Right forelimb (tissue), 1 donor: ENCODE measurements at regions not wholly inside any gene's neighbourhood (a gene's known extent, or its start where the extent isn't known, plus 50 kb on each side); places are given as distances from the start of the nearest gene placed in this dataset.
"Not testable (repeated sequence)": the region's sequence is repeated elsewhere in the genome, so short reads cannot be mapped to it uniquely, and the experiment has no call there.

Experiments used
- DNase-seq: peaks from one replicate; pipeline ENCODE4 v3.0.0-alpha.2; 2018

- DNase-seq, result no peak
Measured at GRCh38 chr5:72649449-72649848, 142.2 kb upstream of the ZNF366 start.

- peak; percentile 57 for DNase-seq
Measured at GRCh38 chr5:72648480-72648879, 141.3 kb upstream of the ZNF366 start.

- DNase-seq, result no peak
Measured at GRCh38 chr5:72647806-72648205, 140.6 kb upstream of the ZNF366 start.

DNA sequence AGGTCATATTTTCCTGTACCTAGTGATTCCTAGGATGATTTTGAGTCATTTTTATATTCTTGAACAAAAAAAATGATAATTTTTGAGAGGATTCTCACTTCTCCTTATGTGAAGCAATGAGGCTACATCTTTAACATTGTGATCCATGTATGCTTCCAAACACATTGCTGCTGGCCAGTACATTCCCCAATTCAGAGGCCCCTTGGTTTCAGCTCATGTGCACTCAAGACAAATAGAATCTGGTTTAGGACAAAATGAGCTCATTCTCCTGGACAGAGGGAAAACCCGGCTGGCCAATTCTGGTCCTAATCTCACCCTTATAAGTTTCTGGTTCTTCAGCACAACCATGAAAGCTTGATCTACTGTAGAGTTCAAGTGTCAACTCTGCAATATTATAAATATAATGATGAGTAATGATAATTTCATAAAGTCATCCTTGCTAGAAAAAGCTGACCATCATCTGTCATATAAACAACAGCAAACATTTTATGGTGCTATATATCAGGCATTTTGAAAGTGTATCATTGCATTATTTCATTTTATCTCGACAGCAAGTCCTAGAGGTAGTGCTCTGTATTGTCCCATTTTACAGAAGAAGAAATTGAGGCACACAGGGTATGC, 139.1 kb upstream of the ZNF366 start:
- DNase-seq, result no peak

DNA sequence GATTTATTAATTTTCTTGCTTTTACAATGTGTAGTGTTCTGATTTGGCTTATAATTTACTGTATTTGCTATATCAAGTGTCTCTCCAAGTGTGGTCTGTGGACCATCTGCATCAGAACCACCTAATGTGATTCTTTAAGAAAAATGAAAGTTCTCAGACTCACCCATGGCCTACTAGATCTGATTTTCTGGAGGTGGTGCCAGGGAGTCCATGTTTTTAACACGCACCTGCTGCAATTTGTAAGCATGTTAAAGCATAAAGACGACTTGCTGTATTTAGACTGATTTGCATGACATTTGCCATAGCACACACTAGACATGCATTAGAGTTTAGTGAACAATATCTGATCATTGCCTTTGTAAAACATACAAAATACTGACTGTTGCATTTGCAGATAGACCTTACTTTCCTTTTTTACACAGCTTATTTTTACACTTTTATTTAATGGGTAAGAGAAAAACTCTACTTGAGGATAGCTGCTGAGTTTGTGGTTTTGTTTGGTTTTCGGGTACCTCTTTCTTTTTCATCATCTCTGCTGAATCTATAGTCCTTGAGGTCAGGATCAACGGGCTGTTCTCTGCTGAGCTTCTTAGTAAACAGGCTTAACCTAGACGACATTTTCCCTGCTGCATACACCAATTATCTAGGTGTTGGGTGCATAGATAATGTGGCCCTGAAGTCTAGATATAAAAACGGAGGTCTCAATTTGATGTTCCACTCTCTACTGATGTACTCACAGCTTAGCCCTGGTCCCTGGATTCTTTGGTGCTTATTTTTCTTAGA, 138.0 kb upstream of the ZNF366 start:
- no peak for DNase-seq

- no peak for DNase-seq
Measured at GRCh38 chr5:72644296-72644695, 137.1 kb upstream of the ZNF366 start.

- DNase-seq, result no peak
Measured at GRCh38 chr5:72641164-72641563, 134.0 kb upstream of the ZNF366 start.

- DNase-seq, result no peak
Measured at GRCh38 chr5:72637058-72637457, 129.8 kb upstream of the ZNF366 start.

GRCh38 chr5:72636565-72636964, 129.4 kb upstream of the ZNF366 start:
- not testable (repeated sequence) for DNase-seq

DNA sequence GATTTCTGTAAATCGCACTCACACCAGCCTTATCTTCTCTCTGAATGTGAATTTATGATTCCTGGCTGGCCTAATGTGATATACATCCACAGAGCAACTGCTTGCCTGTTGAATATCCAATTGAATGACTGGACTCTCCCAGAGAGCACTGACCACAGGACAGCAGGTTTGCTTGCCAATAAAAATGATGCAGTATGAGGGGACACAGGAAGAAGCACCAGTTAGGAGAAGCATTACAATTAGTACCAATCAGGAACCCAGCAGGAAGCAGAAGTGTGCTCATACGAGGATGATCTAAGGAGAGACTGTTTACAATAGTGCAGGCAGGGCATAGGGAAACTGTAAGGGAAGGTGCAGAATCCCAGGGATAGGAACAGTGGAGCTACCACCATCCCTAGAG, 127.2 kb upstream of the ZNF366 start:
- no peak for DNase-seq

DNA sequence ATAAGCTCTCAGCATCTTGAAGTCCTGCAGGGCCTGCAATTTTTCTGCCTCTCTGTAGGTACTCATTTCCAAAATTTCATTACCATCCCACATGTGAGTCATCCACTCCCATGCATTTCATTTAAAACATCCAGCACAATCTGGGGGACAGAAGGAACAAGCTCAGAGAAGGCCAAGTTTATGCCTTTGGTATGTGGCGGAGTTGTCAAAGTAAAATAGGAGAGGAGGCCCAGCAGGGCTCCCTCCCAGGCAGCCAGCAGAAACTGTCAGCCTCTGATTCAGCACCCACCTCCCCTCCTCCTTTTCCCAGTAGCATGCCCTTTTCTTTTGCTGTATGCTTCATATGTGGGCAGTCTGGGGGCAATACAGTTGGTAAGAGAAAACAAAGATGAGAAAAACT, 126.4 kb upstream of the ZNF366 start:
- DNase-seq, result no peak

DNA sequence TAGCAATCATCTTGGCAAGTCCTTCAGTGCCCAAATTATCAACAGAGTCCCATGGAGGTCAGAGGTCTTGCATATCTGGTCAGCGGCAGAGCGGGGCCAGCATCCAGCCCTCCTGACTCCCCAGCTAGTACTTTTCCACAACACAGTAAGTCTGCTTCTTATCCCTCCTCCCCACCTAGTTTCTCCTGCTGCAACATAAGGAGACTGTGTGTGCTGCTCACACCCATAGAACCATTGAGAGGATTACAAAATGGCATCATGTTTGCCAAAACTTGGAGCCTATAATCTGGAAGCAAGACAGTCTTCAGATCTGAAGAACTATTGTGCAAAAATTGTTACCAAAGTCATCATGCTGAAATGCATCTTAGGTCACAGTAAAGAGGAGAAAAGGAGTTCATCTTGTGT, 125.8 kb upstream of the ZNF366 start:
- DNase-seq, result no peak

- DNase-seq, result no peak
Measured at GRCh38 chr5:72630721-72631120, 123.5 kb upstream of the ZNF366 start.

GRCh38 chr5:72630081-72630480, 122.9 kb upstream of the ZNF366 start:
- no peak for DNase-seq

DNA sequence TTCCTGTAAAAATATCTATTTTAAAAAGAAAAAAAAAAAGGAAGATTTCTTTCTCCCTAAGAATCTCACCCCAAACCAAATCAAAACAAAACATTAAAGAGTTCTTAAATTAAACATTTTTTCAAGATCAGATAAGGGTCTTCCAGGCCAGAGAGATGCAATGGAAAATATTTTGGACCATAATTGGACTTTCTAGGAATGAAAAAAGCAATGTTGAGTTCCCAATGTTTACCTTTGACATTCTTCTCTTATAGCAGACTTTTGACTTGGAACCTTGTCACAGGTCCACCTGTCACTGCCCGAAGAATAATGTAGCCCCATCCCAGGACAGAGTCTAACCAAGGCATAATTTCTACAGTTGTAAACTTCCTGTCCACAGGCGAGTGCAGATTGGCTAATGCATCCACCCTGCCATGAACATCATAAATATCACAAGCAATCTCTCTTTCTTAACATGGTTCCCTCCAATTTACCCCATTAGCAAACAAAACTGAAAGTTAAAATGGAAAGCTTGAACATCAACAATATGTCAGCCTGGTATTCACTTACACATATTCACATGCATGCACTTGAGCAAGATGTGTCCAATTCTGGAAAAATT, 121.7 kb upstream of the ZNF366 start:
- DNase-seq, result no peak

- no peak for DNase-seq
Measured at GRCh38 chr5:72625332-72625731, 118.1 kb upstream of the ZNF366 start.

- DNase-seq, result no peak
Measured at GRCh38 chr5:72624641-72625236, 117.5 kb upstream of the ZNF366 start.

GRCh38 chr5:72623936-72624335, 116.7 kb upstream of the ZNF366 start:
- no peak for DNase-seq

GRCh38 chr5:72623323-72623722, 116.1 kb upstream of the ZNF366 start:
- no peak for DNase-seq

DNA sequence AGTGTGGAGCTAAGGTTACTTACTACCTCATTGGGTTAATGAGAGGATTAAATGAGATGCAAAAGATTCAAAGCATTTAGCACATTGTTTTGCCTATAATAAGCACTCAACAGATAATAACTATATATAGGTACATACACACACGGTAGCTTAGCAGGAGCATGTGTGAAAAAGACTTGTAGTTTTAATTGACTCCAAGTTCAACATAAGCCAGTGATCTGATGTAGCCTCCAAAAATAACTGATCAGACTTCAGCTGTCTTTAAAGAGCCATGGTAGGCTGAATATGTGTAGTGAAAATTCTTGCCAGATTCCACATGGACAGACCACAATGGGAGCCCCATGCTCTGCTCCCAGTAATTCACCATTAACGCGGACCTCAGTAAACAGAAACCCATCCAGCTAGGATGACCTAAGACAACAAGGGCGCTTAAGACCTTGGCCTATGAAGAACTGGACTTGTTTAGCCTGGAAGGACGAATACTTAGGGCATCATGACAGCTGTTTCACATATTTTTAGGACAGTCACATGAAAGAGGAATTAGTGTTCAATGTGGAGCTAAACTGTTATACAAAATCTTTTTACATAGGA, 115.1 kb upstream of the ZNF366 start:
- no peak for DNase-seq

DNA sequence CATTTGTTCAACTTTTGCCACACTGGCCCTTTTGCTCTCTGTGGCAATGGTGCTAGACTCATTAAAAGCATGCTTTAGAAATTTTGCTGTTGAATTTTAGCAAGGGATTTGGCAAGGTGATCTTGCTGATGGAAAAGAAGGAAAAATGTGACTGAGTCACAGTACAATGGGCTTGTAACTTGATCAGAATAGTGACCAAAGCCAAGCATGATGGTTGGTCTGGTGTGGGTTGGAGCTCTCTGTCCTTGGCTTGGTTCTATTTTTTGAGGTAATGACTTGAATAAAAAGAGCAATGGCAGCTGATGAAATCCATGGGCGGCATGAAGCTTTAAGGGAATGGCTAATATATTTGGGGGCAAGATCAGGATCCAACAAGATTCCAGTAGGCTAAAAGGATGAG, 114.4 kb upstream of the ZNF366 start:
- no peak for DNase-seq

DNA sequence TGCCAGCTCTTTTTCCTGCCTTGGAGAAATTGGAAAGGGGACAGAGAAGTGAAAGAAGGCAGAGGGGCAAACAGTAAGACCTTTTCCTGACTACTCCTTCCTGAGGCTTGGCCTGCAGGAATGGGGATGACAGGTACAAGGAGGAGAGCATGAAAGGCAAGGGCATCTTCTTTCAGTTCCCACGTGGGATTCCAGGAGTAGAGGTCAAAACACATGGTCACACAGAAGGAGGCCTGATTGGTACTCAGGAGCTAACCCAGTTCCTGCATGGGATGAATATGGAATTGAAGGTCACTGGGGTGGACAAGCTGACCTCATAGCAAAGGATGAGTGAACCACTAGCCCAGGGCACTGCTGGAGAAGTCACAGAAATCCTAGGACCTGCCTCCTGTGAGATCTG, 112.5 kb upstream of the ZNF366 start:
- no peak for DNase-seq

- no peak for DNase-seq
Measured at GRCh38 chr5:72619251-72619650, 112.0 kb upstream of the ZNF366 start.

DNA sequence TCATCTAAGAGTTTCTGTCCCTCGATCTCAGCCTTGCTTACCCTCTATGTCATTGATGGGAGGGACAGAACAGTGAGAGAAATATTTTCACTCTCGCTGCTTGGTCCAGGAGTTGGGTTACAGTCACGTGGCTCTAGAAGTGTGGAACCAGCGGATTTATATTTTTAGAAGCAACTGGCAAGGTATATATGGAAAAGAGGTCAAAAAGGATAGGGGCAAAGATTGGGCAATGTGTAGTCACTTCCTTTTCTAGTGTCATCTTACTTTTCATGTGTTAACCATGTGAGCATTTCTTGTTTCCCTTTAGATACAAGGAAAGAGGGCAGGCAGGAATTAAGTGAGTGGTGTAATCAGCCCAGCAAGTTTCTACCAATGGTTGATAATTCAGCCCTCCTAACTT, 111.5 kb upstream of the ZNF366 start:
- DNase-seq, result no peak
